Spleen (tissue), 7 donors: ENCODE measurements at regions not wholly inside any gene's neighbourhood (a gene's known extent, or its start where the extent isn't known, plus 50 kb on each side); places are given as distances from the start of the nearest gene placed in this dataset.

Experiments used
- POLR2A ChIP-seq, 3 donors: fragments of 450-650 bp; IDR thresholded peaks; one replicate each; pipeline ENCODE4 v1.5.1; 2017; ENCODE audit warnings: antibody characterized with exemption in 3 of 3, mild to moderate bottlenecking in 1 of 3
- TF ChIP-seq, protein P1 (sequence below), 11 experiments: fragments of 200-600 bp in 7 of 11; fragments of 450-650 bp in 4 of 11; sonication (generic) in 4 of 11; IDR thresholded peaks in 8 of 11; conservative IDR thresholded peaks in 3 of 11; 1 replicate in 7 of 11; 2 replicates in 4 of 11; pipeline versions ENCODE4 v1.4.0 to v1.8.0; 2016 to 2021; ENCODE audit warnings: antibody characterized with exemption in 11 of 11, inconsistent platforms in 4 of 11, mild to moderate bottlenecking in 1 of 11
- donor health status: DM: no; HTN: no; CAD: no; lungs with moderate emphysema.
- donor health status: DM: no; HTN: no; CAD: no.
- donor health status: DM: no; HTN: no; CAD: no.

DNA sequence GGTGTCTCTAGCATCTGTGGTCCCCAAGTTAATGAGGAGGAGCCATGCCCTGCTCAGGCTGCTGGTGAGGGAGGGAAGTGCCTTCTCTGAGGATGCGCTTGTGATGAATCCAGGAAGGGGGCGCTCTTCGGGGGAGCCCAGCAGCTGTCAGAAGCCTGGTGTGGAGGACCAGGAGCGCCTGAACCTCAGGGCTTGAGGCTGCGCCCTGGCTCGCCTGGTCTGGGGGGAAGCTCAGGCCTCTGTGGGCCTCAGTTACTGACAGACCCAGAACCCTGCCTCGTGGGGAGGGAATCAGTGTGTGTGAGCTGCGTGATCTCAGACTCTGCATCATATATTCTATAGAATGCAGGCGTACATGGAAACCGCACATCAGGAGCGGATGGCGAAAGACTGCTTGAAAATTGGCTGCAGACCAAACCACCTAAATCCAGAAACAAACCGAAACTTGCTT lies 126.1 kb downstream of the SEC14L1 start:
- TF ChIP-seq, protein P1, sequence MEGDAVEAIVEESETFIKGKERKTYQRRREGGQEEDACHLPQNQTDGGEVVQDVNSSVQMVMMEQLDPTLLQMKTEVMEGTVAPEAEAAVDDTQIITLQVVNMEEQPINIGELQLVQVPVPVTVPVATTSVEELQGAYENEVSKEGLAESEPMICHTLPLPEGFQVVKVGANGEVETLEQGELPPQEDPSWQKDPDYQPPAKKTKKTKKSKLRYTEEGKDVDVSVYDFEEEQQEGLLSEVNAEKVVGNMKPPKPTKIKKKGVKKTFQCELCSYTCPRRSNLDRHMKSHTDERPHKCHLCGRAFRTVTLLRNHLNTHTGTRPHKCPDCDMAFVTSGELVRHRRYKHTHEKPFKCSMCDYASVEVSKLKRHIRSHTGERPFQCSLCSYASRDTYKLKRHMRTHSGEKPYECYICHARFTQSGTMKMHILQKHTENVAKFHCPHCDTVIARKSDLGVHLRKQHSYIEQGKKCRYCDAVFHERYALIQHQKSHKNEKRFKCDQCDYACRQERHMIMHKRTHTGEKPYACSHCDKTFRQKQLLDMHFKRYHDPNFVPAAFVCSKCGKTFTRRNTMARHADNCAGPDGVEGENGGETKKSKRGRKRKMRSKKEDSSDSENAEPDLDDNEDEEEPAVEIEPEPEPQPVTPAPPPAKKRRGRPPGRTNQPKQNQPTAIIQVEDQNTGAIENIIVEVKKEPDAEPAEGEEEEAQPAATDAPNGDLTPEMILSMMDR (IDR thresholded peaks at IDR 0.05 in 8 of 11, conservative IDR thresholded peaks at IDR 0.05 in 3 of 11), result peak in 1 of 11 experiments; percentile 11
- no peak for TF ChIP-seq POLR2A (IDR thresholded peaks at IDR 0.05)
